M059J (cell line): ENCODE measurements at regions not wholly inside any gene's neighbourhood (a gene's known extent, or its start where the extent isn't known, plus 50 kb on each side); places are given as distances from the start of the nearest gene placed in this dataset.
A peak's percentile ranks its signal among the peaks of the same experiment; 100 is the strongest.
"Not testable (repeated sequence)": the region's sequence is repeated elsewhere in the genome, so short reads cannot be mapped to it uniquely, and the experiment has no call there.

Experiments
- DNase-seq: peaks from one replicate; pipeline ENCODE4 v3.0.0-alpha.2; 2012; ENCODE audit warnings: low read depth

GRCh38 chrX:44096666-44097065 lies 123.5 kb upstream of the NDP start:
- DNase-seq = no peak

- no peak for DNase-seq
These were observed 121.8 kb upstream of the NDP start for GRCh38 chrX:44094821-44095530.

DNA sequence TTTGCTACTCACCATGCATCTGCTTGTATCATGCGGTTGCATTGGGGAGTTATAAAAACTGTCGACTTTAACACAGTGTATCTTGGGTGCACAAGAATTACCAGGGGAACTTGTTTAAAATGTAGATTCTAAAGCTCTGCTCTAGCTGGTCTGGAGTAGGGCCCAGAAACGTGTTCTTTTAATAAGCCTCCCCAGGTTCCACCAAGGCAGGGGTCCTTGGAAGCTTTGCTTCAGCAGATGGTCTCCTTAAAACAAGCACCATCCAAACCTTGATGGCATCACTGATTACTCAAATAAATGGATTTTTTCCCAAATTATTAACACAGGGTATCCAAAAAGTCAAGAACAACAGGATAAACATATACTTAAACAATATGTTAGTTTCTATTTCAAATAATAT lies 120.2 kb upstream of the NDP start:
- no peak for DNase-seq

GRCh38 chrX:44092778-44093177 lies 119.6 kb upstream of the NDP start:
- no peak for DNase-seq

DNA sequence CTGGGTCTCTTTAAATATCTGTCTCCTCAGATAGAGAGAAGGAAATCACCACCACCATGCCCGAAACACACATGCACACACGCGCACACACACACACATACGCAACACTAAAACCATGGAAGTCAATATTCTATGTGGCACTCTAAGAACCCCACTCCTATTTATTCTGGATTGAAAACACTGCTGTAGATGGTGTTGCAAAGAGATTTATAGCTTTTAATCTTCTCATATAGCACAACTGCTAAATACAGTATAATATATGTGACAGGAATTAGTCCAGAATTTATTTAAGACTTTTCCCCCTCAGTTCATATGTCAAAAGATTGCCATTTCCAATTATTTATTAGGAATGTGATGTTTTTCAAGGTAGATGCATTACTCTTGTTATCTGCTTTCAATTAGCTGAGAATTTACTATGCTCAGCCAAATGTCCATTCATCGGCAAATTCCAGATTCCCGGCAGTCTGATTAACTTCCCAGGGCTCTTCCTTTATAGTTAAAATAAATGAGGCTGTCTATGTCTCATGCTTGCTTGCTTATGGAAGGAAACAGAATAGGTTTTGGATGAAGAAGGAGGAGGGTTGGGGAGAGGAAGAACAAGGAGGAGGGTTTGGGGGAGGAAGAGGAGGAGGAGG lies 115.4 kb upstream of the NDP start:
- DNase-seq = no peak

DNA sequence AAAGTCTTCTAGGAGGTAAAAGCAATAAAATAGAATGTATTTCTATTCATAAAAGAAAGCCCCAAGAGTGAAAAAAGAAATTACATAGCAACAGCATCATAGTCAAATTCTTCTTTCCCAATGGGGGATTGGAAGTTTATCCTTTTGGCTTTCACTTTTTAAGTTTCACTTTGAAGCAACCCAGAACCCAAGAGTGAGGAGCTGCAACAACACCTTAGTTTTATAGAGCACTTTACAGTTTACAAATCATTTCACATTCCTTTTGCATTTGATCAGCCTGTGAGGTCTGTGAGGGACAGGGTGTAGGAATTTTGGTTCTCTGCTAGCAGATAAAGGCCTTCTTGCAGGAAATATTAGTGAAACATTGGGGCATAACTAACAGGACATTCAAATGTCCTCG lies 112.0 kb upstream of the NDP start:
- DNase-seq = peak; percentile 71

DNA sequence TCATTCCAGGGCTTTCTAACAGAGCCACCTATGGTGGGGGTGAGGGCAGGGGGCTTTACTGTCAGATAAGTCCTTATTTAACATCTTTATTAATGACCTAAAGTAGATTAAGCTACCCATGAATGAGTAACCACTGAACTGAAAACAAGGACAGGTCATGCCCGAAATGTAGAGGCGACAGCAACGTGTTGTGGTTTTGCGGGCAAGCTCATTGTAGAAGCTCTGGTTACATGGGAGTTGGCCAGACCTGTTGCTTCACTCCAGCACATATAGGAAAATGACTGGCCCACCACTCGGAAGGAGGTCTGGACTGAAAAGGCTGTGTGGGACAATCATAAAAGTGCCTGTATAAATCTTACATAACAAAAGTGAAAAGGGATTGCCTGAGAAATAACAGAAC lies 109.6 kb upstream of the NDP start:
- DNase-seq = peak; percentile 58

DNA sequence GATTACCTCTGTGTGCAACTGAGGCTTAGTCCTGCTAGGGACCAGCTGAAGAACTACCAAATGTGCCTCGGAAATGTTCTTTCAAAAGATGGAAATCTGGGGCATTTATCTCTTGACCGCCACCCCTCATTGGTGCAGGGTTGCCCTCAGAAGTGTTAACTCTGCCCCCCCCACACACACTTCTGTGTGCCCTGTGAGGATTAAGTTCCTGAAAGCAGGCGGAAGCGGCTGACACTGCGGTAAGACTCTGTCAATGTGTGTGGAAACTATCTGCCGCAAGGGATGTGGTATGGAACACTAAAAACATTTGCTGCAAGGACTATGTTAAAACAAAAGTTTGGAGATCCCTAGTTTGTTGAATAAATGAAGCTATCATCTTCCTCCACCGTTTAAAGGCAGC lies 106.9 kb upstream of the NDP start:
- no peak for DNase-seq

- peak; percentile 86 for DNase-seq
These were observed 99.4 kb upstream of the NDP start for GRCh38 chrX:44072631-44073030.

DNA sequence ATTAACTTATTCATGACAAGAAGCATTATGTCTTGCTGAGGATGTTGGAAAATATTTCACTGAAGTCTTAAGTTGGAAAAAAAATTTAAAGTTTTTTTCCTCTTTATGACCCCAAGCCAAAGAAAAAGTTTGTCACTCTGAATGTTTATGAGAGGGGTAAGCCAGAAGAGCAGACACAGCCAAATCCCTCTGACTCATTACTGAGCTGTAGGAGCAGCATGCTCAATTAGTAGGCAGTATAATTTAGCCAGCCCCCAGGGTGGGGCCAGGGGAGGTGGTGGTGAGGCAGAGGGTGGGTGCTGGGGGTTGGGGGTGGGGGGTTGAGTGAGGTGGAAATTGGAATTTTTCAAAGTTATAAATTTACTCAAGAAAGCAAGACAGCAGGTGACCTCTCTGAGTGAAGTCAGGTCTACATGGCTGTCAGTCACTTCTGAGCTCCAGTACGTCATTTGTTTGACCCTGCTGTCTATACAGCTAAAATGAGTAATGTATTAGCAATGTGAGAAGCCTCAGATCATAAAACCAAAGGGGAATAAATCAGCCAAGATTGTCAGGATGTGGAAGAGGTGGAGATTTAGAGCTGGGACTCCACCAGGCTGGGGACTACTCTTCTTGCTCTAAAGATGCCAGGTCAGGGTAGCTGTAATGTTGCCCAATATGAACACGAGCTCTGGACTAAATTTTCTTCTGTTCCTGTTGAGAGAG lies 98.8 kb upstream of the NDP start:
- DNase-seq = peak; percentile 97

GRCh38 chrX:44071070-44071645 lies 98.0 kb upstream of the NDP start:
- peak; percentile 35 for DNase-seq

DNA sequence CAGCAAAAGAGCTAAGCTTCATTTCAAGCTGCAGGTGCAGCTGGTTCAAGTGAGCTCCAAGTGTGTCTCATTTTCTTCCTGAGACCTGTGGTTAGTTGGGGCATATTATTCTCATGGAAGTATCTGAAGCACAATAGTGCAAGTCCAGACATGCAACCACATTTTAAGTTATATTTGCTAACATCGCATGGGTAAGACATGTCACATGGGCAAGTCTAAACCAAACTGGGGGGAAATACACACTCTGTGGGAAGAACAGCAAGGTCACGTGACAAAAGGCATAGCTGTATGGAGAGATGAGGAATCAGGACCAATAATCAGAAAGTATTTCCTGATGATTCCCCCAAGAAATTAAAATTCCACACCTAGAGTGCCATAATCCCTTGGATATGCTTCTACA lies 94.9 kb upstream of the NDP start:
- DNase-seq = no peak

DNA sequence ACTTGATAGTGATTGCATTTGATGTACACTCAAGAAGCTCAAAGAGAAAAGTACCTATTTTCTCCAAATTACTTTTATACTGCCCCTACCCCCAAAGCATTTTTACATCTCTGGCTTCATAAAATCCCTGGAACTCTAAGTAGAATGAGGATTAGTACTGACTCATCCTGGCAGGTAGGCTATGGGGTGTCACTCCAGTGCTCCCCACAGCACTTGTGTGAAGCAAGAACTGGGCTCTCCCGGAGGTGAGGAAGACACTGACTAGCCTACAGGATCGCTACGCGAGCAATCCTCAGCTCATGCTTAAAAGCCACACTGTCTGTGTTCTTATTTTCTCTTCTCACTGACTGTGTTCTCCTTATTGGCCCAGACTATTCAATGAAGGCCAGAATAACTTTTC lies 90.4 kb upstream of the NDP start:
- peak; percentile 42 for DNase-seq

DNA sequence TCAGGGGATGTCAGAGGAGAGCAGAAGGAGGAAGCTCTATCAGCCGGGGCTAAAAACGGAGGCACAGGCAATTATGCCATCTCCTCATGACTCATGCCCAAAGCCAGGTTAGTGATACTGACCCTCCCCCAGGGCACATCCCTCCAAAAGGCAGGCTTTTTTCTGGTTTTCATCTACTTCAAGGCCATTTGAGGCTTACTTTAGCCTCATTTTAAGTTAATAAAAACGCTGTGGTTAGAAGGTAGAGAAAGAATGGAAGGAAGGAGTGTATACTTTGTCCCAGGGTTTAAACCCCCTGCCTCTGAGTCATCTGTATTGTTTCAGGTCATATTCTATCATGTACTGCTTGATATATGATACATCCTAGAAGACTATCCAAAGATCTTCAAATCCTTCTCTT lies 89.7 kb upstream of the NDP start:
- DNase-seq = peak; percentile 88

DNA sequence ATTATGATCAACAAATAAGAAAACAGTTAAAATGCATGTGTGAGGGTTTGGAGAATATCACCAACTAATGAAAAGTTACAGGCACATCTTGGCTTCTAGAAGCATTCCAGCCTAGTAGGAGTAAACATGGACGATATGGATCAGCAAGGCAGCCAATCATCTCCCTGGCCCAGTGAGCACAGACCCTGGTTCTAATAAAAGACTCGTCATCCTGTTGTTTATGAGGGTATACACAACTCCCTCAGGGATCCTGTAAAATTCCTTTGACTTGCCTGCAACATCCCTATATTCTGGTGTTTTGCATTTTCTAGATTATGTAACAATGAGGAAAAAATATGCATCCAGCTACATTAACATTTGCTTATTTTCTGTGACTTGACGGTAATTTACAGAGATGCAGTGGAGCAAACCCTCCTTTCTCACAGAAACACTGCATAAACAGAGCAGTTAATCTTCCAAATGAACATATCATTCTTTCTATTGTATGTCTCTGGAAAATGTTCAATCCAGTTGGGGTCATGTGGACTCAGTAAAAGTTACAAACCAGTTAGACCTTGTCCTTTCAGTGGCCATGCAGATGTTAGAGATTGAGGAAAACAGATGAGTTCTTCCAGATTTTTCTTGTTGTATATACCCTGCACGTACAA lies 88.9 kb upstream of the NDP start:
- peak; percentile 48 for DNase-seq

DNA sequence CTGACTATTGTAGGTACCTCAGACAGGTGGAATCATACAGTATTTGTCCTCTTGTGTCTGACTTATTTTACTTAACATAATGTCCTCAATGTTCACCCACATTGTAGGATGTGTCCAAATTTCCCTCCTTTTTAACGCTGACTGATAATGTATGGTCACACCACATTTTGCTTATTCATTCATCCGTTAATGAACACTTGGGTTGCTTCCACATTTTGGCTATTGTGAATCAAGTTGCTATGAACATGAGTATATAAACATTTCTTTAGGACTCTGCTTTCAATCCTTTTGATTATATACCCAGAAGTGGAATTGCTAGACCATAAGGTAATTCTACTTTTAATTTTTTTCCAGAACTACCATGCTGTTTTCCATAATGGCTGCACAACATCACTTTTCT lies 87.0 kb upstream of the NDP start:
- DNase-seq = peak; percentile 51

GRCh38 chrX:44058339-44058738 lies 85.1 kb upstream of the NDP start:
- DNase-seq = no peak

DNA sequence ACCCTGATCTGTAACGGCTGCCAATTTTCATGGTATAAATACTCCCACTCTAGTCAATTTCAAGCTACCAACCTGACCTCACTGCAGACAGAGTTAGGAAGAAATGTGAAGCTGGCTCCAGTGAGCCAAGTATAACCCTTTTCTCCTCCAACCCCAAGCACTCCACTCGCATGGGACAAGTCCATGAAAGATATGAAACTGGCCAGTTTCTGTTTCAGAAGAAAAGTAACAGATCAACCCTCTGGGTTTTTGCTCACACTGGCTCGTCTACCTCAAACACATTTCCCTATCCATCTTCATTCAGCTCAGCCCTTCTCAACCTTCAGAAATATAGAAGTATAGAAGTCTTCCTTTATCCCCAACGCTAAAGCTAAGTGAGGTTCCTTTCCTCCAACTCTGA lies 82.4 kb upstream of the NDP start:
- DNase-seq = no peak

DNA sequence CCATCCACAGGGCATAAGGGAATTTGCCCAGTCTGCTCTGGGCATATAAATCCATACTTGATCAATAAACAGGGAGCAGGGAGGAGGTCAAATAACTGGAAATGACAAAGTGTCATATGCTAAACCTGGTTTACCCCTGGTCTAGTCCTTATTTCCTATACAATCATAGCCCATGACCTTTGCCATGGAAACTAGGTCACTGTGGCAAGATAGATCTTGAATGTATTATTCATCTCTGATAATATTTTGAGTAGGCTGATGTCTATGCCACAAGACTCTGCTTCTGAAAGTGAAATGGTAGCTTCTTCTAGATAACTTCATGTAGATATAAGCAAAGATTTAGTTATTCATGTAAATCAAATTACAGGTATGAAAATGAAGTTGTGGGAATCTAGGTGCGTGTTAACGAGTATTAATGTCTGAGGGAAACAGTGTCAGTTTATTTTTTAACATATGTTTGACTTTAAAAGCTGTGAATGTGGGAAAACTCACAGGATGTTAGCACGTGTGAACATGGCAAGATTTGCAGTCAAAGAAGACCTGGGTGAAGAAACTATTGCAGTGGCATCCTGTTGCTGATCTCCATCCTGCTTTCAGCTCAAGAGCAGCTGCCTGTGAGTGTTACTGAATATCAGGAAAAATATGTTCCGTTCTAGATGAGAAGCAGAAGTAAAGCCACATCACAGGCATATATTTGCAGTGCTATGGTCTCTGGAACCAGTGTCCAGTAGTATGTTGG lies 81.8 kb upstream of the NDP start:
- no peak for DNase-seq

DNA sequence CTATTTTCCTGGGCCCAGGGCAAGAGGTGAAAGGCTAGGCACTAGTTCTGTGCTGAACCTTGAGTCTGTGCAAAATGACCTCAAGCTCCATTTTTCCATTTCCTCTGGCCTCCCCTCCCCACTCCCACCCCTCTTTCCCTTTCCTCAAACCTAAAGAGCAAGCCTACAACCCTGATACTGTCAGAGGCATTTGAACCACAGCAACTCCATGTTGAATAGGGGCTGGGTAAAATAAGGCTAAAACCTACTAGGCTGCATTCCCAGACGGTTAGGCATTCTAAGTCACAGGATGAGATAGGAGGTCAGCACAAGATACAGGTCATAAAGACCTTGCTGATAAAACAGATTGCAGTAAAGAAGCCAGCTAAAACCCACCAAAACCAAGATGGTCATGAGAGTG lies 71.9 kb upstream of the NDP start:
- DNase-seq = not testable (repeated sequence)

DNA sequence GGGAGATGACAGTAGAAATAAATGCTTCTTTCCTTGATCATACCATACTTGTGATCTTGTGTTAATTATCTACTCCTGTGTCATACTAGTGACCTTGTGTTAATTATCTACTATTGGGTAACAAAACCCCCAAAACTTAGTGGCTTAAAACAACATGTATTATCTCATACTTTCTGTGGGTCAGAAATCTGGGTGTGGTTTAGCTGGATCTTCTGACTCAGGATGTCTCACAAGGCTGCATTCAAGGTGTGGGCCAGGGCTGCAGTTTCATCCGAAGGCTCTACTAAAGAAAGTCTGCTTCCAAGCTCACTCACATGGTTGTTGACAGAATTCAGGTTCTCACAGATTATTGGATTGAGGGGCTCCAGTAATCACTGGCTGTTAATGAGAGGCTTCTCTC lies 70.3 kb upstream of the NDP start:
- DNase-seq = no peak

- DNase-seq = no peak
These were observed 69.6 kb upstream of the NDP start for GRCh38 chrX:44042751-44043150.
